GM12892 (cell line): ENCODE measurements at regions not wholly inside any gene's neighbourhood (a gene's known extent, or its start where the extent isn't known, plus 50 kb on each side); places are given as distances from the start of the nearest gene placed in this dataset.

Source experiments
- POLR2A ChIP-seq: IDR thresholded peaks from 2 replicates; pipeline ENCODE4 v1.6.1; 2011; ENCODE audit warnings: low read depth, low read length, control low read depth
- POLR2AphosphoS5 ChIP-seq: IDR thresholded peaks from 2 replicates; pipeline ENCODE4 v1.6.1; 2011; ENCODE audit warnings: low read depth, low read length, control low read depth
- TAF1 ChIP-seq: IDR thresholded peaks from 2 replicates; pipeline ENCODE4 v1.6.1; 2011; ENCODE audit warnings: low read depth, mild to moderate bottlenecking, control low read depth, low read length, borderline replicate concordance

DNA sequence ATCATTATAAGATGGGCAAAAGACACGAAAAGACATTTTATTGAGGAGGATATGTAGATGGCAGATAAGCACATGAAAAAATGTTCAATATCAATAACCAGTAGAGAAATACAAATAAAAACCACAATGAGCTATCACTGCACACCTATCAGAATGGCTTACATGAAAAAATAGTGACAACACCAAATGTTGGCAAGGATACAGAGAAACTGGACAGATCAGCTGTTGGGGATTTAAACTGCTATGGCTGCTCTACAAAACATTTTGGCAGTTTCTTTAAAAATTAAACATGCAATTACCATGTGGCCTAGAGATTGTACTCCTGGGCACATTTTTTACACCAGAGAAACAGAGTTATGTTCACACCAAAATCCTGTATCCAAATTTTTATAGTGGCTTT is 172.7 kb upstream of the TENT5A start:
- TF ChIP-seq POLR2AphosphoS5 (no peak), POLR2A (no peak), TAF1 (no peak)
